Large intestine (tissue), 3 donors: ENCODE measurements at regions not wholly inside any gene's neighbourhood (a gene's known extent, or its start where the extent isn't known, plus 50 kb on each side); places are given as distances from the start of the nearest gene placed in this dataset.

ENCODE experiments used
- DNase-seq, 2 donors: peaks; one replicate each; pipeline versions ENCODE4 v3.0.0 to v3.0.0-alpha.2; 2013
- H3K27ac ChIP-seq: one replicate; pipeline ENCODE4 v1.5.1; 2013; ENCODE audit warnings: low read length
- H3K27me3 ChIP-seq: 2 replicates; pipeline ENCODE4 v1.6.1; 2013; ENCODE audit warnings: low read length; ENCODE audit not compliant: control insufficient read depth, insufficient read depth
- H3K36me3 ChIP-seq: 2 replicates; pipeline ENCODE4 v1.6.1; 2013; ENCODE audit warnings: low read length; ENCODE audit not compliant: control insufficient read depth, insufficient read depth
- H3K4me1 ChIP-seq: one replicate; pipeline ENCODE4 v1.6.1; 2013; ENCODE audit warnings: low read length; ENCODE audit not compliant: control insufficient read depth, insufficient read depth
- H3K4me3 ChIP-seq: one replicate; pipeline ENCODE4 v1.5.1; 2013; ENCODE audit warnings: low read length
- H3K9me3 ChIP-seq: one replicate; pipeline ENCODE4 v1.6.1; 2013; ENCODE audit warnings: mild to moderate bottlenecking, low read depth, low read length, moderate library complexity; ENCODE audit not compliant: control insufficient read depth
- WGBS: methylation state at CpG from one replicate; pipeline ENCODE4 v1.1.5; 2013; ENCODE audit warnings: low lambda C conversion rate; ENCODE audit not compliant: insufficient coverage; 5-methylcytosine and 5-hydroxymethylcytosine counted together

DNA sequence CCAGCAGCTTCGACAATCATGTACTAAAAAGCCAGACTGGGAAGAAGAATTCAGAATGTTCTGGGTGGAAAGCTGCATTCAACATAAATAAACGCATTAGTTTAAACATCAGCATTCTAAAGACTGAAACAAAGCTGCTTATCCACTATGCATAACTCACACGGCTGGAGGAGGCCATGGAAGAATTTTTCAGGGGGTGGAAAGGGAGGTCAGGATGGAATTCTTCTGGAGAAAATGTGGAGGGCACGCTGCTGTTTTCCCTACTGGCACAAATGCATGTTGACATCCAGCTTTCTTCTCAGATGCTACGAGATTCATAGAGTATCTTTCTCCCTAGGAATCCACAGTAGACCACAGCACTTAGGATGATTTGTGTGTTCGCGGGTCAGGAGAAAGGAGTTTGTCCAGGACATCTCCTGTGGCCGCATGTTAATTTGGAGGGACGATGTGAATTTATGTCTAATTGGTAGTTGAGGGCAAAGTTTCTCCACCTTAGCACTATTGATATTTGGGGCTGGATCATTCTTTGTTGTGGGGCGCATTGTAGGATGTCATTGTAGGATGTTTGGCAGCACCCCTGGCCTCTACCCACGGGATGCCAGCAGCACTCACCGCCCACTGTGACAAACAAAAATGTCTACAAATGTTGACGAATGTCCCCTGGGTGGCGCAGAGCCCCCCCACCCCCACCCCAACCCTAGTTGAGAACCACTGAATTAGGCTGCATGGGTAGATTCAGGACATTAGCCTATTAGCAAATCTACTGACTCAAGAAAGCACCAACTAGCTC is 86.5 kb upstream of the KAZN start:
- H3K27me3 ChIP-seq: no peaks in the 10 kb centered on the region
- H3K36me3 ChIP-seq: no peaks in the 10 kb centered on the region
- no peaks in the 10 kb centered on the region for H3K9me3 ChIP-seq
- H3K27ac ChIP-seq: peak overlapping the region; percentile 33
- DNase-seq: peak; percentile 7 to 28
- 89% methylated on average over 1 of the region's 14 CpGs for WGBS
- H3K4me1 ChIP-seq: no peaks in the 10 kb centered on the region
- no peak overlapping the region for H3K4me3 ChIP-seq

DNA sequence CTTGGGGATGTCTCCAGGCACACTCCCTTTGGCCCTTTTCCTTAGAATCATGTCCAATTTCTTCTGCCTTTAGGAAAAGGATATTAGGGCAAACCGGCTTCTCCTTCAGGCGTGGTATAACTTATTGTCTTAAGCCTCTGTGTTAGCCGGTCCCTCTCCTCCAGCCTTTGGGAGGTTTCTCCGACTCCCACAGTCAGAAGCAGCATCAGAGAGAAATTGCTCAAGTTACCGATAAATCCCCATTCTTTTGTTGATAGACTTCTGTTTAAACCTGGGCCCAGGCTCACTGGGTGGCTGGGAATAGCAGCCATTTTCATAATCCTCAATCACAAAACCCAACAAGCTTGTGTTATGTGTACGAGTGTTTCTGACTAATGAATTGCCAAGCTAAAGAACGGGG is 85.4 kb upstream of the KAZN start:
- no peak overlapping the region for H3K4me3 ChIP-seq
- H3K27ac ChIP-seq: no peak overlapping the region
- WGBS: 92% methylated on average over 2 of the region's 7 CpGs
- no peaks in the 10 kb centered on the region for H3K36me3 ChIP-seq
- no peaks in the 10 kb centered on the region for H3K9me3 ChIP-seq
- no peak for DNase-seq
- H3K4me1 ChIP-seq: no peaks in the 10 kb centered on the region
- H3K27me3 ChIP-seq: no peaks in the 10 kb centered on the region

DNA sequence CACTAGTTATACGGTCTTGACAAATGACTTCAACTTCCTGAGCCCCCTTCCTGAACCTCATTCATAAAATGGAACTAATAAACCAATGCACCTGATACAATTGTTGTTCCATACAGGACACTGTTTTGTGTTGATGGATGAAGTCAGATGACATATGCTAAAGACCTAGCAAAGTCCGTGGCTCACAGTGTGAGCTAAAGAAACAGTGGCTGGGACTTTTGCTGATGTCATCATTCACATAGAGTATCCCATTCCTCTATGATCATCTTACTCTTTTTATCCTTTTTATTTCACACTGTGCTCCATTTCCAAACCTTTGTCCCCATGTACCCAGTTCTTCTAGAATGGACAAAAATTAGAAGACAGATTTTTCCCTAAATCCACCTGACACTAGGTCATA is 83.7 kb upstream of the KAZN start:
- H3K4me3 ChIP-seq: no peak overlapping the region
- H3K36me3 ChIP-seq: no peaks in the 10 kb centered on the region
- no peaks in the 10 kb centered on the region for H3K9me3 ChIP-seq
- no peak overlapping the region for H3K27ac ChIP-seq
- H3K27me3 ChIP-seq: no peaks in the 10 kb centered on the region
- H3K4me1 ChIP-seq: no peaks in the 10 kb centered on the region
- DNase-seq: no peak
- WGBS: no CpG with 5 or more reads among the region's 2 CpGs

- Histone ChIP-seq H3K27ac (no peak overlapping the region), H3K9me3 (no peaks in the 10 kb centered on the region), H3K27me3 (no peaks in the 10 kb centered on the region), H3K4me1 (no peaks in the 10 kb centered on the region), H3K4me3 (no peak overlapping the region), H3K36me3 (no peaks in the 10 kb centered on the region)
- WGBS: 92% methylated on average over 2 of the region's 6 CpGs
- no peak for DNase-seq
These were observed 81.3 kb upstream of the KAZN start for GRCh38 chr1:14516974-14517840.

GRCh38 chr1:14517841-14518180 is 80.7 kb upstream of the KAZN start:
- Histone ChIP-seq H3K27ac (no peak overlapping the region), H3K27me3 (no peaks in the 10 kb centered on the region), H3K4me1 (no peaks in the 10 kb centered on the region), H3K4me3 (no peak overlapping the region), H3K9me3 (no peaks in the 10 kb centered on the region), H3K36me3 (no peaks in the 10 kb centered on the region)
- DNase-seq: no peak
- WGBS: no CpG with 5 or more reads among the region's 1 CpG

GRCh38 chr1:14519976-14520375 is 78.5 kb upstream of the KAZN start:
- no peak for DNase-seq
- Histone ChIP-seq H3K36me3 (no peaks in the 10 kb centered on the region), H3K27ac (no peak overlapping the region), H3K27me3 (no peaks in the 10 kb centered on the region), H3K4me3 (no peak overlapping the region), H3K4me1 (no peaks in the 10 kb centered on the region), H3K9me3 (no peaks in the 10 kb centered on the region)
- WGBS: no CpG with 5 or more reads among the region's 5 CpGs

- Histone ChIP-seq H3K27me3 (no peaks in the 10 kb centered on the region), H3K36me3 (no peaks in the 10 kb centered on the region), H3K4me3 (no peak overlapping the region), H3K4me1 (no peaks in the 10 kb centered on the region), H3K9me3 (no peaks in the 10 kb centered on the region), H3K27ac (no peak overlapping the region)
- DNase-seq: no peak
- WGBS: no CpG with 5 or more reads among the region's 4 CpGs
These were observed 77.8 kb upstream of the KAZN start for GRCh38 chr1:14520514-14521163.

DNA sequence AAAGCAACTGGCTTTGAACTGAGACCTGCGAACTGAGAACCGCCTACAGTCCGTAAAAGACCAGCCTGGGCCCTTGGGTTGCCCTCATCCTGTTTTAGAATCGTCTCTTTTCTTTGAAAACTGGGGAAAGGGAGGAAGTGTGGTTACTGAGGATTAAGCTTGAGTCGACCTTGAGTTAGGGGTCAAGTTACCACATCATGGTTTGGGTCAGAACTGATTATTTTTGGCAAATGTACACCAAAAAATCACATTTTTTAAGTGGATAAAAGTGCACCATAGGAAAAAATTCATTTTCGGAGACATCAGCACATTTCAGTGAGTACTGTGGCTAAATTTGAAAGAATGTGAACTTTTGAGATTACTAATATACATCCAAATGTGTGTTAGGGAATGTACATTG is 76.9 kb upstream of the KAZN start:
- Histone ChIP-seq H3K4me1 (no peaks in the 10 kb centered on the region), H3K27ac (no peak overlapping the region), H3K27me3 (no peaks in the 10 kb centered on the region), H3K36me3 (no peaks in the 10 kb centered on the region), H3K4me3 (no peak overlapping the region), H3K9me3 (no peaks in the 10 kb centered on the region)
- 100% methylated on average over 1 of the region's 6 CpGs for WGBS
- DNase-seq: no peak

DNA sequence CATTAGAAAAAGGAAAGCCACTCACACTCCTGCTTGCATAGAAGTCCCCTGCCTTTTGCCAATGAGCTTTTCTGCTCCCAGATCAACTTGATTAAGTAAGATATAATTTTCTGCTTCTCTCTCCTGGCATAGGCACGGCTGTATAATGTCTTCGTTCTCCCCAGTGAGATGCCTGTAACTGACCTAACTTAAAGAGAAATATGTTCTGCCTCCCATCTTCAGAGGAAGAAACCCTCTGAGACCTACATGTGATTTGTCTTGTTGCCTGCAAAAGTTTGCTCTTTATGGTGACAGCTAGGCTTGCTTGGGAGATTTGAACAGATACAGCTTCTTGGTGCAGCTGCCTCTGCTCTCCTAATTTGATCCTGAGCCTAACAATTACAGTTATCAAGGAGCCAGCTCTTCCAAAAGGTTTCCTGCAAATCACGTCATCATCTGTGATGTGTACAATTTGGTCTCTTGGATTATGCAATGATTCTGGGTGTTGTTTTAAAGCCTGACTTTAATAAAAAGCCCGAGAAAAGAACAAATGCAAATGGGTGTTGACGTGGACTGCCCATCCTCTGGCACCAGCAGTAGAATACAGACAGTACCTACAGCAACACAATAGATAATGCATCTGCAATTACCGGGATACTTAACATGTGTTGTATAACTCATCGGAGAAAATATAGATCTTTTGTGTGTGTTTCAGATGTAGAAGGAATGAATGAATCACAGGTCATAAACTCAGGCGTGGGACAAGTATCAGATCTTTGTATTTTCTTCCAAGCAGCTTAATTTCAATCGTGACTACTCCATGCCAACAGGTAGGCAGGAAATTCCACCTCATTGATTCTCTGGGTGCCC is 76.2 kb upstream of the KAZN start:
- DNase-seq: peak; percentile 22 to 47
- H3K27ac ChIP-seq: peak overlapping the region; percentile 31
- H3K9me3 ChIP-seq: no peaks in the 10 kb centered on the region
- H3K36me3 ChIP-seq: no peaks in the 10 kb centered on the region
- H3K4me3 ChIP-seq: no peak overlapping the region
- no peaks in the 10 kb centered on the region for H3K4me1 ChIP-seq
- no peaks in the 10 kb centered on the region for H3K27me3 ChIP-seq
- 33% methylated on average over 1 of the region's 9 CpGs for WGBS

DNA sequence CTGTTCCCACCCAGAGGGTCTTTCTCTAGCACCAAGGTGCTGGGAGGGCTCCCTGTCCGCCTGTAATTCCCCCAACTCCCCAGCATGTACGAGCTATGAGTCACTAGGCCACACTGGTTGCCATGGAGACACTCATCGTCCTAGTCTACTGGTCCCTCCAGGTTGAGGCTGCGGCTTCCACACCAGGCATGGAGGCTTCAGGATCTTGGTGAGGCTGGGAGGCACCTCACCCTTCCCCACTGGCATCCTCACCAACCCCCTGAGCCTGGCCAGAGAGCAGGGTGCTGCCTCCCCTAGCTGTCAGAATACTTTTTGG is 75.6 kb upstream of the KAZN start:
- no peaks in the 10 kb centered on the region for H3K36me3 ChIP-seq
- no CpG with 5 or more reads among the region's 4 CpGs for WGBS
- DNase-seq: peak in 1 of 2 donors; percentile 19
- H3K4me3 ChIP-seq: no peak overlapping the region
- no peaks in the 10 kb centered on the region for H3K27me3 ChIP-seq
- H3K27ac ChIP-seq: peak overlapping the region; percentile 31
- no peaks in the 10 kb centered on the region for H3K4me1 ChIP-seq
- no peaks in the 10 kb centered on the region for H3K9me3 ChIP-seq
